ENCODE measurements at regions not wholly inside any gene's neighbourhood (a gene's known extent, or its start where the extent isn't known, plus 50 kb on each side); places are given as distances from the start of the nearest gene placed in this dataset.

DNA sequence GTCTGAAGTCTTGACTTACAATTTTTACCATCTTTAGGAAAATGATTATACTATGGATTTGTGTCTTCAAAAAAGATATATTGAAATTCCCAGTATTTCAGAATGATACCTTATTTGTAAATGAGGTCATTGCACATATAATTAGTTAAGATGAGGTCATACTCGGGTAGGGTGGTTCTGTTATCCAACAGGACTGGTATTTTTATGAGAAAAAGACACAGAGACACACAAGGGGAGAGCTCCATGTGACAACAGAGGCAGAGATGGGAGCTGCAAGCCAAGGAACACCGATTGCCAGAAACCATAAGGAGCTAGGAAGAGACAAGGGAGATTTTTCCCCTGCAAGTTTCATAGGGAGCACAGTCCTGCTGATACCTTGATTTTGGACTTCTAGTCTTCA is 356.9 kb downstream of the ARL4A start:
- FAIRE-seq: no peak

DNA sequence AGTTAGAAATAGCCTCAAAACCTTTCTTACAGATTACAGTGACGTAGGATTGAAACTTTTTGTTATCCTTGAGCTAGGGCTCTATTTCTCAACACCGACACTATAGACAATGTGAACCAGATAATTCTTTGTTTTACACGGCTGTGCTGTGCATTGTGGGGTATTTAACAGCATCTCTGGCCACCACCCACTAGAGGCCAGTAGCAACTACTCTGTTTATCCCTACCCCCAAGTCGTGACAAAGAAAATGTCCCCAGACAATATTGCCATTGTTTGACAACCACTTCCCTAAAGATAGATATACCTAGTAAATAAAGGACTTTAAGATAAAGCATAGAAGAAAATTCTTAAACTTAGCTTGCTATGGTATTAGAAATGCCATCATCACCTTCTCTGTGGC is 359.6 kb downstream of the ARL4A start:
- no peak for FAIRE-seq

DNA sequence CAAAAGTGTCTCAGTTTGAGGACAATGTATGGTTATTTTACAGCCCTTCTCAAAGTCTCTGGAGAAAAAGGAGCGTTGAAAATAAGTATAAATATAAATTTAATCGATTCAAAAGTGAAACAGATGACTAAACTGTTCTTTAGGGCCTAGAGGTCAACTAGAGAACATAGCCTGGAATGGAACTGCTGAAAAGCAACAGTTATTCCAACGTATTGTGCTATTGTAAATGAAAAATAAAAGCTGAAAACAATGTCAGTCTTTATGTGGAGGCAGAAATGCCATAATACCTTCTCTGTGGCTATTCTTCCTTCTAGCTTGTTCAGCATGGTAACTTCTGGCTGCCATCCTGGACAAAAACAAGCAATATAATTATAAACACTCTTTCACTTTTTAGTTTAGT is 362.5 kb downstream of the ARL4A start:
- no peak for FAIRE-seq

DNA sequence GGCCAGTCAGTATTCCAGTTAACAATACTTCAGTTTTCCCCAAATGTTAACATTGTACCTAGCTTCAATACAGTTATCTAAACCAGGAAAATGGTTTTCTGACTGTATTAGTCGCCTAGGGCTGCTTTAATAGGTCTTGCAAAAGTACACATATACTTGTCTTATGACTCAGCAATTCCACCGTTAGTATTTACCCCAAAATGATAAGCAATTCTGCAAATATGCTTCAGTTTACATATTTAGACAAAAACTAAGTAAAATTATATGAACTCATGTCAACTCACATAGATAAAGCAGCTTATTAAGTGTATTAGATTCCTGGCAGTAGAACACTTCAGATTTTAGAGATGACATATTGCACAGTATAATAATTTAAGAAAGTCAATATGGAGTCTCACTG is 363.3 kb downstream of the ARL4A start:
- no peak for FAIRE-seq

DNA sequence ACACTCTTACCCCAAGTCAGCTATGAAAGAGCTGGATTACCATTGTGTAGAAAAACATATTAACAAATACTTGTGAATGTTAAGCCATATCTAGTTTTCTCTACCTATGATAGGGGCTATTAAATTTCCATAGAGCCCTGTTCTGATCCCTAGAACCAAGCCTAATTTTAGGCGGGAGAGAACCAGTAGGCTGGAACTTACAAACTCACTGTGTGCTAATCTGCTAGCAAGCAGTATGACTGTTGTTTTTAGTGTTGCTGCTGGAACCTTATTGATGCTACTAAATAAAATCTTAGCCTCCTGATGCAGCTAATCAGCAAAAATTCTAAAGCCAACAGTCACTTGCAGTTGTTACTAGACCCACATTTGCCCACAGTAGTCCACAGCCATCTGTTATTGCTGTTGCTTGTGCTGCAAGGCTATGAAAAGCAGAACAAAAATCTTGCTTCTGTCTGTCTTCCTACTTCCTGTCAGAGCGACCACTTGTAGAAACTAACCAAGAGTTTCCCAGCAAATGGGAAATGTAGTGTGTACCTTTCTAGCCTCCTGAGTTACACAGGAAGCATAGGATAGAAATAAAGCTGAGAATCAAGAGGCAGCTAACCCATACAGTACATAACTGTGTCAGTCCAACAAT is 368.4 kb downstream of the ARL4A start:
- FAIRE-seq: no peak

DNA sequence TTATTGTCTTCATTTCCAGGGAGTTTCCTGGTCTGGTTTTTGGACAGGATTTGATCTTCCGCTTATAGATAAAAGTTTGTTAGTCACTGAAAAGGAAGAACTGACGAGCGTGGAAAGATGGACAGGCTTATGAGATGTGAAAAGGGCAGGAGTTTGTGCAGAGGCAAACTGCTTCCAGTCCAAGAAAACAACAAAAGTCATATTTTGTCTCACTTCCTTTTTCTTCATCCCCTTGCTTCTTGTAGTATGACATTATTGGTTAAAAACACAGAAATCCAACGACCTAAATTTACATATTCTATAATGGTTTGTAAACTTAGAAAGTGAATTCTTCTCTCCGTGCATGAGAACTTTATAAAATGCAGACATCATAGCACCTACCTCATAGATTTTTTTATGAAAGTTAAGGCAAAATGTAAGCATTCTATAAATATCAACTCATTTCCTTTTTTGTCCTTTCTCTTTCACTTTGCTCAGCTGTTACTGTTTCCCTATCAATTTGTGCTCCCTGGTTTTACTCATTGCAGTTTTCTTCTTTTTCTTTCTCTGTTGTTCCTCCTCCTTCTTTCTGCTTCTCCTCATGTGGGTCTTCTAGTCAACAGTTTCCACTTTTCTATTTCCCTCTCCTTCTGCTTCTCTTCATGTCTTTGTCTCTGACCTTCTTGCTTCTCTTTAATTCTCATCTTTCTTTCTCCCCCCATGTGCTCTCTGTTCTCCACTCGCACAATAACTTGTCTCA is 370.2 kb downstream of the ARL4A start:
- no peak for FAIRE-seq

DNA sequence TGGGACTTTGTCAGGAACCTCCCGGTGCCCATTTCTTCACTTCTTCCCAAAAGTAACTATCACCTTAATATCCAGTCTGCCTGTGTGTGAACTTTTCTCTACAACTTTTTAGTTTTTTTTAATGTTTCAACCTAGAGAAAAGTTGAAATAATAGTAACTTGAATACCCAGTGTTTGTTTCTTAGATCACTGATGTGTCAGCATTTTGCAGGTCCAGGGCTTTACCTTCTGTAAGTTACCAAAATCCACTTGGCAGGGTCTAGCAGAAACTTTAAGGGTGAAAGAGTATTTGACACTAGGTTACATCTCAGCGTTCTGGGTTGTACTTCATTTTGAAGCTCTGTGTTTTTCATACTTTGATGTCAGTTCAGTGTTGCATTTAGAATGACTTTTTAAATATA is 372.7 kb downstream of the ARL4A start:
- FAIRE-seq: no peak

DNA sequence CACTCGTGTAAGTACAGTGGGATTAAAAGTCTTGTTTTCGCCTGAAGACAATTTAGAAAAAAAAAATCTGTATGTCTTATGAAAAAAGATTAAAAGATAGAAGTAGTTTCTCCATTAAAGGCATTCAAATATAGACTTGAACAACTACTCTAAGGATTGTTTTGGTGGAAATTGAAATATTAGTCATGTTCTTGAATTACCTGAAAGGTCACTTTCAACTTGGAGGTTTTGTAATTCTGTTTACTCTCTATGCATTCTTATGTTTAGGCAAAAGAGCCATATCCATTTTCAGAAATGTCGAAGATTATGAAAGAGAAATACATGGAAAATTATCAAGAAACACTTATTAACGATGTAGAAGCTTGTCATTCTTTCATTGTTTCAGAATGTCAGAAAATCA is 373.7 kb downstream of the ARL4A start:
- FAIRE-seq: no peak

DNA sequence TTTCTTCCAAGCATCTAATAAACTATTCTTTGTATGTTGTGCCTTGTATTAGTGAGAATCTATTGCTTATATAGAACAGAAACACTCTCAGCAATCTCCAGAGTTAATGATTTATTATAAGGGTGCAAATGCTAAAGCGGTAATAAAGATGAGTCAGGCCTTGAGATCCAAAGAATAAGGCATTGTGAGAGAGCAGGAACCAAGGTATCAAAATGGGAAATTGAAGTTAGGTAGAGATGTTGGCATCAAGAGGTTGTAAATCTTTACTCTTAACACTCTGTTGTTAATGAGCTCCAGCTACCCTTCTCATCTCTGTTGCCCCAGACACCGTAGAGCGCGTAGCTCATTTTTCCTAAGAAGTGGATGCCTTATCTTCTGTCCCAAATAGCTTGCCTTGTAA is 375.2 kb downstream of the ARL4A start:
- FAIRE-seq: no peak

DNA sequence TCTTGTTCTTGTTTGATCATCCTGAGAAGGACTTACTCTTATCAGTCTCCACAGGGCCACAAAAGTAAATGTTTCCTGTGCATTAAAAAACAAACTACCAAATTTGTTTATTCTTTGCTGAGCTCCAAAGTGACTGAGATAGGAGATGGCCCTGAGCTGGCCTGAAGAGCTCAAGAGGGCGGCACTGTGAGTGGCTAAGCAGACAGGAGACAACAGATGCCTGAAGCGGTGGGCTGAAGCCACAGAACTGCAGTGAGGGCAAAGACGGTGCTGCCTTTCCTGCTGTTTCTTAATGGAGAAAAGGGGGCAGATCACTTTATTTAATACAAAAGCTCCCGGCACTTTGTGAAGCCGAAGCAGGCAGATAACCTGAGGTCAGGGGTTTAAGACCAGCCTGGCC is 379.6 kb downstream of the ARL4A start:
- no peak for FAIRE-seq

DNA sequence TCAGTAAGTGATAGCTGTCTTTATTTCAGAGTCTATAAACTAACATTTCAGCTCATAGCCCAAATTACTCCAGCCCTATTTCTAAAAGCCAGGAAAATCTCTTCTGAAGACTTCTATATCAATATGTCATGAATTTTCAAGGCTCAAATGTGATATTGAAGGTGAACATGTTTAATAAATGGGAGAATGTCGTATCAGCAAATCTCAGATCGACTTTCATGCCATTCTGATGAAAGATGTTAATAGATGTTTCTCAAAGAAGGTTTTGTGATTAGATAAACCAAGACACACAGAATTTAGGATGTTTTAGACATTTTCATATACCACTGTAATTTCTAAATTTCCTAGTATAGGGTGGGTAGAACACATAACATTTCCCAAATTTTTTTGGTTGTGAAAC is 380.6 kb downstream of the ARL4A start:
- FAIRE-seq: no peak

DNA sequence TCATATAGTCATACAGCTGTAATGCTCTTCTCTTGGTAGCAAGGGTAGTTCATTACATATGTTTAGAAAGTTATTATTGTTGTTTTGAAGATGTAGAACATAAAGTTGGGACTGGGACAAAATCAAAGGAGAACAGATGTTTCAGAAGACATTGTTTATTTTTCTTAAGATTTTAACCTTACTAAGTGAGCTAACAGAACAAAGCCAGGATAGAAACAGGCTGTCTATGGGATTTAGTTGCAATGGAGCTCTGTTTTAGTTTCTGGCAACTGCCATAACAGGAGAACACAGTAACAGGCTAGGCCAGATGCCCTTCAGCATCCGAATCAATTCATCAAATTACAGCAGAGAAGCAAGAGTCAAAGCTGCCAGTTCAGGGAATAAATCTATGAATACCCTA is 382.4 kb downstream of the ARL4A start:
- no peak for FAIRE-seq

DNA sequence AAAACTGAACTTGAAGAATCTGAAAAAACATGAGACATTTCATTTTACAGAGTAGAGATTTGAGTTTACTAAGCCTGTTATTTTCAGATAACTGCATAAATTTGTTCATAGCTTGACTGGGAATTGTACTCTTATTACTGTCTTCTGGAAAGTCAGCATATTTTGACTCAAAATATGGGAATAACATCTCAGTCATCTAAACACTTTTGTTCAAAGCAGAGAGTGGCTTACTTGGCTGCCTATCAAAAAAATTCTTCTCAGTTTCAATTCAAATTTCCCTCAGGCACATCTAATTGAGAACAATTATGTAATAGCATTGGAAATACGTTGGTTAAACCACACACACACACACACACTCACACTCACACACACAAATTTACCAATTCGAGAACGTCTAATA is 384.6 kb downstream of the ARL4A start:
- no peak for FAIRE-seq

DNA sequence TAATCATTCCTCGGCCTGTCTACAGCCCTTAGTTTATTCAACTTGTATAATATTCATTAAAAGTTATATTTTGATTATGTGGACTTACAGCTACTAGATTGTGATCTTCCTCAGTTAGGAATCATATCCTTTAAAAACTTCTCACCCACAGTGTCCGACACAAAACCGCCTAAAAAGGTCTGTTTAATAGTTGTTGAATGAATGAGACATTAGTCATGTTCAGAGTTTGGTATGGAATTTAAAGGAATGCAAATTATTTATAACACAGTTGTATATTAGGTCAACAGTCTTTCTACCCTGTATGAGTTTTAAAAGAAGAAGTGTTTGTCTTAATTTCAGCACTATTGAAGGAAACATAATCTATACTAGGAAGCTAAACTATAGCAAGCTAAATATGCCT is 390.0 kb downstream of the ARL4A start:
- no peak for FAIRE-seq

DNA sequence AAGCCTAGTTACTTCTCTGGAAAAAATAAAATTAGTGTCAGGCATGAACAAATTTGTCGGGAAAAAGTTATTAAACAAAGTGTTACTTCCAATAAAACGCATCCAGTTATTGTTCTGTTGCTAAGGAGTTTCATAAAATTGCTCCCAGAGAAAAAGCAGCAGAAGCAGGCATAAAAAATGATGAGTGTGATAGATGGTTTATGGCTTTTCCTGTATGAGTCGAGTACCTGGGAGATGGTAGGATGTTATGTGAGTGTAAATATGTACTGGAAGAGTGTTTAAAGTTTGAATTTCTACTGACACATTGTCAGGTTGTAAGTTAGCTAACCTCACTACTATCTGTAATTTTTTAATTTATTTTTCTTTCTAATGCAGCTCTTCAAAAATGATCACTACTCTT is 390.7 kb downstream of the ARL4A start:
- no peak for FAIRE-seq

DNA sequence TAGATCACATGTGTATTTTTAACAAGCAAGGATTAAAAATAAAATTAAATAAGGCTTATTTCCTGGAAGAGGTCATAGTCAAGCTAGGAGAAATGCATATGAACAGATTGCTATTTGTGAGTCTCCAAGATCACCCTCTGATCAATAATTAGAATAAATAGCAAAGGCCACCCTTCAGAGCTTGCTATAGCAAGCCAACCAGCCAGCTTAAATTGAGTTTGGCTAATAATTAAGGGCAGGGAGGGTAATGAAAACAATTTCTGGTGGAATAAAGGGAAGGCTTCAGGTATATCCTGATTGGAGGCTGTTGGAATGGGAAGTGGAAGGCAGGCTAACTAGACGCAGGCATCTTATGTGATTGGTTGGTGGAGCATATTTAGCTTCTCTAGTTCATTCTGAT is 403.5 kb downstream of the ARL4A start:
- no peak for FAIRE-seq

DNA sequence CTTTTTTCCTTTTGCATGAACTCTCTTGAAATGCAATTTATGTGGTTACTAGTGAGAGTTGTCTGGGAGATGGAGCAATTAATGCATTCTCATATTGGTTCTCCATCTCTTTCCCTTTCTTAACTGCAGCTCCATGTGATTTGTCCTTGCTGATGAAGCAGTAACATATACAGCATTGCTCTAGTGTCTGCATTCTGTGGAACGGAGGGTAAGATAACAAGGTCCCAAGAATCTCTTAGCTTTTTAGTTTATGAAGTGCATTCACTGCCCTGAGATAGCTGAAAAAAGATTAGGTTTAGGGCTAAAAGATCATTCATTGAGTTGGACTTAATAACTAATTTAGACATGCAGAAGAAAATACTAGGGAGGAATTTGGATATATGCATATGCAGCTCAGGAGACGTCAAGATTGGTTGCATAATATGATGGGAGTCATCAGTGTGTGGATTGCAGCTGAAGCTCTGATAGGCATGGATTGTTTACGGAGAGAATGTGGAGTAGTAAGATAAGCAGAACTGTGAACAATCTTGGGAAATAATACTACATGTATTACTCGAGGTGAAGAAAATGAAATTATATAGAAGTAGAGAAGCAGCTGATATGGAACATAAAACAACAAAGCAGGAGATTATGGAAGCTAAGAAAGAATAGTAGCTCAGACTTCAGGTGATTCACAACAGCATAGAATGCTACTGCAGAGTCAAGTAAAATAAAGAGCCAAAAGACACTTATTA is 404.7 kb downstream of the ARL4A start:
- FAIRE-seq: no peak

DNA sequence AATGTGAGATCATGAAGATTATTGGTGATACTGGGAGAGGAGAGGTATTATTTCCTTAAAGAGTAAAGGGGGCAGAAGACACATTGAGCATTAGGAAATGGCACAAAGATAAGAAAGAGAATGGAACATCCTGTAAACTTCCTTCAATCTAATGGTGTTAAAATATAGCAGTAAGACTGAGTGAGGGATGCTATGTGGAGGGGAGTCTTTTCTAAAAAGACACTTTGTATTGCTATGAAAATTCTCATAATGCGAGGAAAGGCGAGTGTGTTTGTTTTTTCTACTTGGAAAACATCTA is 405.2 kb downstream of the ARL4A start:
- no peak for FAIRE-seq

DNA sequence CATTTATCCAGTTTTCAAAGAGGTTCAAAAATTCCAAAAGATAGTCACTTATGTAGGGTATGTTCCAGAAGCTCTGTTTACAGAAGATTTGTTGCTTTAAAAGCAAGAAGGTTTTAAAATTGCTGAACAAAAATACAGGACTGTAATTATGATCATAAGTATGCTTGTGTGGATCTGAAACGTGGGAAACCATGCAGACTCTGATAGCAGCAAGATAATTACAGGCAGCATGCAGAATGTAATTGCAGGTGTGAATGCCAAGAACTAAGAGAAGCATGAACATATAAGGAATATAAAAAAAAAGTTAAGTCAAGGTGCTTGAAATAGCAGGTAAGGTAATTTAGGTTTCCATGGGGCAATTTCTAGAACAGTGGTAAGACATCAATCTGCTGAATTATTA is 405.7 kb downstream of the ARL4A start:
- no peak for FAIRE-seq

DNA sequence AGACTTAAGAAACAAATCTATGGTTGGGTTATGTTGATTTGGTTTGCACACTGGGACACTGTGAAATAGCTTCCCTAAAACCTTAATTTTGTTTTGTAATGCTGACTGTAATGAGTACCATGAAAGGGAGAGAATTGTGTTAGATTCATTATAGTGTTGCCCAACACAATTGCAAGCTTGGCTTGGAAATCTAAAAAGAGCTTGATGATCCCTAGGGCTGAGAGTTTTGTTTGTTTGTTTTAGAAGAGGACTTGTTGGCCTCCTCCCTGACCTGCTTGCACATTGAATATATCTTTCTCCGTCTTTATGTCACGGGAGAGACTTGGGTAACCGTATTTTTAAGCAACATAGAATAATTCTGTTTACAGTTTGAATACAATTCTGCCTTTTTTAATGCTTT is 410.1 kb downstream of the ARL4A start:
- FAIRE-seq: no peak

DNA sequence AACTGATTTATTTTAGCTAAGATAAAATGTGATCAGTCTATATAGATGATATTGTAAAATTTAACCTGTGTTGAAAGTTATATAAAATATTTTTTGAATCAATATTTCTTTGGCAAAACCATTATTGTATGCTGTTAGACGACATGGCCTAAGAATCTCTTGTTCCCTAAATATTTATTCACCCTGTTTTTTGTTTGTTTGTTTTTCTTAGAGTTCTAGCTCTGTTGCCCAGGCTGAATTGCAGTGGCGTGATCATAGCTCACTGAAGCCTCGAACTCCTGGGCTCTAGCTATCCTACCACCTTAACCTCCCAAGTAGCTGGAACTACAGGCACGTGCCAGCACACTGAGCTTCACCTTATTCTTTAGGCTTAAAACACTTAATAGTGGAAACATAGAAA is 410.7 kb downstream of the ARL4A start:
- FAIRE-seq: no peak

DNA sequence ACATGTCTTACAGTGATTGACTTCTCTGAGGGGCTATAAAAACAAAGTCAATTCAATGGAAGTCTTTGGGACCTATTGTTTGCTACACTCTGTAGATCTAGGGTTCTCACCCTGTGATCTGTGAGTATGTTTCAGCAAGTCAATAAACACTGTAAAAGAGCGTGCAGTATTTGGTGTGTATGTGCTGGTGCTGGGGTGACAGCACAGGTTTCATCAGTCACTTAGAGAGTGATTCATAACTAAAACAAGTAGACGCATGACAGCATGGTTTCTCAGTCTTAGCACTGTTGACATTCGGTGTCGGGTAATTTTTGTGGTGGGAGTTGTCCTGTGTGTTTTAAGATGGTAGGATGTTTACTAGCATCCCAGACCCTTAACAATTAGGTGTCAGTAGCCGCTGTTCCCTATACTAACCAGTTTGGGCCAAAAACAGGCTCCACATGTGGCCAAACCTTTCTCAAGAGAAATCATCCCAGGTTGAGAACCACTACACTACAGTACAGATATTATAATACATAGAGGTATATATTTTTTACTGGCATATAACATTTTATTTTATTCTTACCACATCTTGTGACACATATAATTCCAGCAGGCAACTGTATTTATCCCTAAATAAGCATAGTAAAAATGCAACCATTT is 411.8 kb downstream of the ARL4A start:
- FAIRE-seq: no peak

DNA sequence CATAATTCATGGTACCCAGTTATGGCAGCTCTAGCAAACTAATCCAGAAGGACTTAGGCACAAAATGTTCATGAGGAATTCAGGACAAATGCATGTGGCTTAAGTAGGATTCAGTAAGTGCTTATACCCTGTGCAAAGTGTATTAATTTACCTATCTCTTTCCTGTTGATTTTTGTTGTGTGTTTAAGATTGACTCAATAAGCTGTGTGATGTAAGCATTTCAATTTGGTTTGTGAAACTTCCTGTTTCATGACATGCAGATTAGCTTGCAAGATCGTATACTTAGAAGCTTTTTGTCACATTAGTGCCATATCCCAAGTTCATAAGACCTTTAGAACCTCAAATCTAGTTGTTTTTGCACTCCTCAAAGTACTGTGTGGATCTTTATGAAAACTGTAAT is 416.7 kb downstream of the ARL4A start:
- no peak for FAIRE-seq

DNA sequence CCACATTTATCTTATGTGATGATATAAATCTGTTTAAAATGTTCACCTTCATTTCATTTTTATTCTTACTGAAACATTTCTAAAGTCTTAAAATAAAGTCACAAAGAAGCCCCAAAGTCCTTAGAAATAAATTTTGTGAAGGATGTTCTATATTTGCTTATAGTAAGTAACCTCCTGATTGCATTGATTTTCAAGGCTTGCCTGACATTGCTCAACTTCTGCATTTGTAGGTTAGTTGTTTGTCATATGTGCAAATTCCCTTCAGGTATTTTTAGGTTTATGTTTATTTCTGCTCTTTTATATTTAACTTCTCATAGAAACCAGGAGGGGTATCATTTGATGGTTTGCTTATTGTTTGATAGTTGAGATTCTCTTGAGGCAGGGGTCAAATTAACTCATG is 417.8 kb downstream of the ARL4A start:
- no peak for FAIRE-seq
